AG04449 (cell line): ENCODE measurements at regions not wholly inside any gene's neighbourhood (a gene's known extent, or its start where the extent isn't known, plus 50 kb on each side); places are given as distances from the start of the nearest gene placed in this dataset.

Experiments used
- CTCF ChIA-PET: fragments of 350-600 bp; formaldehyde crosslinking; extraction: SDS; loops from one replicate; lab custom pipeline; 2021; ENCODE audit warnings: antibody characterized with exemption; lab: Yijun Ruan, JAX
- POLR2A ChIA-PET: fragments of 400-600, 350-600 bp; formaldehyde crosslinking; extraction: SDS; loops from one replicate; lab custom pipeline; 2020; ENCODE audit warnings: antibody characterized with exemption, inconsistent platforms; lab: Yijun Ruan, JAX
- DNase-seq: peaks from one replicate; pipeline ENCODE4 v3.0.0-alpha.2; 2010; ENCODE audit warnings: low read depth, low spot score
- H3K4me3 ChIP-seq: 2 replicates; pipeline ENCODE4 v1.5.1; 2011; ENCODE audit warnings: low read depth, mild to moderate bottlenecking, control low read depth, low read length
- TF ChIP-seq, protein P1 (sequence below): IDR thresholded peaks from one replicate; pipeline ENCODE4 v1.5.1; 2011; ENCODE audit warnings: mild to moderate bottlenecking, moderate library complexity, low read length, control low read depth, inconsistent platforms; ENCODE audit not compliant: insufficient read depth; ENCODE audit errors: missing control alignments

DNA sequence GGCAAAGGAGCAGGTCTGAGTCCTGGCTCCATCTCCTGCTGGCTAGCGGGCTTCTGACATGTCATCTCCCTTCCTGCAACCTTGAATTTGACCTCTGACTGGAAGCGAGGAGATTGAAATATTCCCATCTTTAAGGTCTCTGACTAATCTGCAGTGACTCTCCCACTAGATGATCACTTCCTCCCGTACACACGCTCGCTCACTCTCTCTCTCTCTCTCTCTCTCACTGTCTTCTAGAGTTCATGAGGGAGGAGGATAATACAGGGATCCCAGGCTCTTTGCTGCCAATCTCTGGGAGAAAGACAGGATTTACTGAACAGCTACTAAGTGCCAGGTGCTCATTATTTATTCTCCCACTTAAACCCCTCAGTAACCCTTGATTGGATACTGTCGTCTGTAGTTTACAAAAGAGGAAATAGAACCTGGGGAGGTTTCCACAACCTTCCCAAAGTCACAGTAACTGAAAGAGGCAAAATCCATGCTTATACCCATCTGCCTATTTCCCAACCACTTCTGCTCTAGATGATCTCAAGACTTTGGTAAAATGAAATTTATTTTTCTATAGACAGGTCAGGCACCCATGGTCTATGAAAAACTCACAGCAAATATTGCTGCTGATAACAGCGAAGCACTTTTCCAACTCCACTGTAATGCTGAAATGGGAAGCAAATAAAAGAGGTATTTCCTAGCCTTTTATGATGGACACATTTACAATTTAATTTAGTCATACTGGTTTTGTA, 193.5 kb upstream of the C1QTNF7 start:
- TF ChIP-seq, protein P1, sequence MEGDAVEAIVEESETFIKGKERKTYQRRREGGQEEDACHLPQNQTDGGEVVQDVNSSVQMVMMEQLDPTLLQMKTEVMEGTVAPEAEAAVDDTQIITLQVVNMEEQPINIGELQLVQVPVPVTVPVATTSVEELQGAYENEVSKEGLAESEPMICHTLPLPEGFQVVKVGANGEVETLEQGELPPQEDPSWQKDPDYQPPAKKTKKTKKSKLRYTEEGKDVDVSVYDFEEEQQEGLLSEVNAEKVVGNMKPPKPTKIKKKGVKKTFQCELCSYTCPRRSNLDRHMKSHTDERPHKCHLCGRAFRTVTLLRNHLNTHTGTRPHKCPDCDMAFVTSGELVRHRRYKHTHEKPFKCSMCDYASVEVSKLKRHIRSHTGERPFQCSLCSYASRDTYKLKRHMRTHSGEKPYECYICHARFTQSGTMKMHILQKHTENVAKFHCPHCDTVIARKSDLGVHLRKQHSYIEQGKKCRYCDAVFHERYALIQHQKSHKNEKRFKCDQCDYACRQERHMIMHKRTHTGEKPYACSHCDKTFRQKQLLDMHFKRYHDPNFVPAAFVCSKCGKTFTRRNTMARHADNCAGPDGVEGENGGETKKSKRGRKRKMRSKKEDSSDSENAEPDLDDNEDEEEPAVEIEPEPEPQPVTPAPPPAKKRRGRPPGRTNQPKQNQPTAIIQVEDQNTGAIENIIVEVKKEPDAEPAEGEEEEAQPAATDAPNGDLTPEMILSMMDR: no peak
- no peak overlapping the region for H3K4me3 ChIP-seq
- DNase-seq: peak; percentile 40
- ChIA-PET CTCF (interaction anchor here (5.4 to 10.3 kb wide), 2 partner anchors 163 to 220 kb away, joined by 43 to 358 read pairs; no protein-coding TSS in a partner anchor), POLR2A (interaction anchor here (0.9 to 1.0 kb wide), 2 partner anchors 164 to 167 kb away, joined by 3 to 4 read pairs; no protein-coding TSS in a partner anchor)

GRCh38 chr4:15234856-15235126, 193.0 kb upstream of the C1QTNF7 start:
- DNase-seq: peak; percentile 80
- ChIA-PET CTCF (interaction anchor here (5.4 to 10.3 kb wide), 2 partner anchors 162 to 220 kb away, joined by 43 to 358 read pairs; no protein-coding TSS in a partner anchor), POLR2A (interaction anchor here (0.9 to 1.0 kb wide), 2 partner anchors 163 to 166 kb away, joined by 3 to 4 read pairs; no protein-coding TSS in a partner anchor)
- TF ChIP-seq, protein P1: no peak
- no peak overlapping the region for H3K4me3 ChIP-seq

DNA sequence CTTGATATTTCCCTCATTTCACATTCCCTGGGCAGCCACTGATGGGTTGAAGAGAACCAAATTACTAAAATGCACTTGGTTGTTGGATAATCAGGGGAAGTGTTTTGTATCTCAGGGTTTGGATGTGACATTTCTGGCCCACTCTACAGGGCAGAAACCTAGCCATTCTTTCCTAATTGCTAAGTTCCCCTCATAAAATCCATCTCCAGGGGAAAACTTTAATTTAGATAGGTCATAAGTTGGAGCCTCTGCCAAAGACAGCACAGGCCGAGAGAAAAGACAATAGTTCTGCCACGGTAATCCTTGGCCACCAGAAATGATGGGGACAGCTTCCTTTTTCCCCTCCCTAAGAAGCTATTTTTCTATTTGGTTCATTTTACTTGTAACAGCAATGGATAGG, 192.7 kb upstream of the C1QTNF7 start:
- POLR2A ChIA-PET: interaction anchor here (0.8 to 1.0 kb wide), 3 partner anchors 163 to 217 kb away, joined by 3 to 4 read pairs (median 3); no protein-coding TSS in a partner anchor
- CTCF ChIA-PET: interaction anchor here (5.4 to 10.3 kb wide), 2 partner anchors 162 to 220 kb away, joined by 43 to 358 read pairs; no protein-coding TSS in a partner anchor
- TF ChIP-seq, protein P1: no peak
- H3K4me3 ChIP-seq: no peak overlapping the region
- DNase-seq: no peak

- TF ChIP-seq, protein P1: no peak
- DNase-seq: no peak
- CTCF ChIA-PET: interaction anchor here (0.6 to 10.3 kb wide), 12 partner anchors 9 to 242 kb away, joined by 3 to 358 read pairs (median 3); partner anchors contain the start of gene CC2D2A
- POLR2A ChIA-PET: no interaction called here
- H3K4me3 ChIP-seq: no peak overlapping the region
Measured at GRCh38 chr4:15237648-15238230, 190.1 kb upstream of the C1QTNF7 start.

DNA sequence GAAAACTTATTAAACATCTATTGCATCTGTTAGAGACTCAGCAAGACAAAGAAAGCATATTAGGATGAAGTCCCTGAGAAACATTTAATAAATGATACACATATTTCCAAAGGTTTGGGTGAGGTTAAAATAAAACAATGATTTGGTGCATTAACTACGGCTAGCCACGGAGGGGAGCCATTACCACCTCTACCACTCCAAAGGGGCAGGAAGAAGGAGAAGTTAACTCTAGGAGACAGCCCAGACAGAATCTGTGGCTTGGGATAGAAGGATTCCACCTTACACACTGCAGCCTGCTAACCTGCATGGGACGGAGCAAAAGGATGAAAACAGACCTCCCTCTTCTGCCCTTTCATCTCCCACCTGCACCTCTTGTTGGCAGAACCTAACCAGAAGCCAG, 189.1 kb upstream of the C1QTNF7 start:
- no peak overlapping the region for H3K4me3 ChIP-seq
- ChIA-PET POLR2A (no interaction called here), CTCF (interaction anchor here (0.6 to 10.3 kb wide), 13 partner anchors 8 to 241 kb away, joined by 3 to 358 read pairs (median 3); partner anchors contain the start of gene CC2D2A)
- no peak for DNase-seq
- TF ChIP-seq, protein P1: peak; percentile 60

DNA sequence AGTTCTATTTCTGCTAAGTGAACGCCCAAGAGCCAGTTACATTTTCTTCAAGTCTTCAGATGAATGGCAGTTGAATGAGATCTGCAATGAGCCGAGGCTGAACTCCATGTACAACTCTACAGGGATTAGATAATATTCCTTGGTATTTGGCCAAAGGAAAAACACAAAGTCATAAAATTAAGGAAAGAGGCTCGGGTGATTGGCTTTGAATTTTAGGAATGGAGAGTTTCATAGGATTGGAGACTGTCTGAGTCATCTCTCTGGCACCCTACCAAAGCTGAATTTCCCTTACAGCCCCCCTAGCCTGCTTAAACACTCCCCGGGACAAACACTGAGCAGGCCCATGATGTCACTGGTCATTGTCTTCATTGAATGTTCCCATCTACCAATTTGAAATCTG, 188.0 kb upstream of the C1QTNF7 start:
- no peak overlapping the region for H3K4me3 ChIP-seq
- POLR2A ChIA-PET: no interaction called here
- TF ChIP-seq, protein P1: no peak
- CTCF ChIA-PET: interaction anchor here (1.4 to 10.3 kb wide), 3 partner anchors 98 to 239 kb away, joined by 3 to 358 read pairs (median 6); no protein-coding TSS in a partner anchor
- DNase-seq: no peak
